Endothelial cell of umbilical vein (primary cell): ENCODE measurements at regions not wholly inside any gene's neighbourhood (a gene's known extent, or its start where the extent isn't known, plus 50 kb on each side); places are given as distances from the start of the nearest gene placed in this dataset.

ENCODE experiments used
- BruUV-seq: library from RNA; stranded (reverse); fragments of 400-500 nt; replicated peaks from 2 replicates; lab custom pipeline; 2021; lab: Mats Ljungman, UMichigan
- CTCF ChIA-PET: fragments of 300-600, 350-600 bp; sonication (Branson Sonifier 250); formaldehyde crosslinking; loops from one replicate; lab custom pipeline; 2021; ENCODE audit warnings: antibody characterized with exemption, inconsistent platforms; lab: Charles Lee
- POLR2A ChIA-PET: fragments of 300-600, 350-600 bp; sonication (Branson Sonifier 250); formaldehyde crosslinking; loops from one replicate; lab custom pipeline; 2021; ENCODE audit warnings: antibody characterized with exemption, inconsistent platforms; lab: Charles Lee
- DNase-seq: peaks from one replicate; pipeline ENCODE4 v3.0.0-alpha.2; 2011; ENCODE audit warnings: low read depth, low spot score
- FAIRE-seq: peaks from 2 replicates; lab custom pipeline; 2011; peaks lifted over from hg19 to GRCh38; lab: Jason Lieb, UNC
- H2AFZ ChIP-seq: 2 replicates; pipeline ENCODE4 v1.6.0; 2012; ENCODE audit warnings: low read depth, low read length, control low read depth, inconsistent platforms
- H3K27ac ChIP-seq: 2 replicates; pipeline ENCODE4 v1.5.1; 2011; ENCODE audit warnings: low read depth, mild to moderate bottlenecking, control low read depth, low read length, moderate library complexity; ENCODE audit not compliant: insufficient read depth
- H3K27me3 ChIP-seq, 2 experiments: 2 replicates each; pipeline versions ENCODE4 v1.6.0 to v1.6.1; 2011; ENCODE audit warnings: low read length in 2 of 2, mixed read lengths in 1 of 2; ENCODE audit not compliant: control insufficient read depth in 2 of 2, insufficient read depth in 2 of 2
- H3K36me3 ChIP-seq, 2 experiments: 2 replicates in 1 of 2; 3 replicates in 1 of 2; pipeline ENCODE4 v1.5.1; 2011; ENCODE audit warnings: low read length in 2 of 2, mild to moderate bottlenecking in 1 of 2, moderate library complexity in 1 of 2; ENCODE audit not compliant: control insufficient read depth in 2 of 2, insufficient read depth in 2 of 2; ENCODE audit errors: extremely low read depth in 1 of 2
- H3K4me1 ChIP-seq: 3 replicates; pipeline ENCODE4 v1.5.1; 2011; ENCODE audit warnings: mild to moderate bottlenecking, low read length; ENCODE audit not compliant: control insufficient read depth, insufficient read depth; ENCODE audit errors: extremely low read depth
- H3K4me2 ChIP-seq: 2 replicates; pipeline ENCODE4 v1.6.1; 2011; ENCODE audit warnings: low read length, control low read depth, mixed read lengths; ENCODE audit not compliant: insufficient read depth
- H3K4me3 ChIP-seq, 3 experiments: fragments of 200-600 bp in 1 of 3; sonication (generic), shearing (Covaris generic) in 1 of 3; replicated peaks in 1 of 3; 2 replicates each; pipeline ENCODE4 v1.5.1; 2011 to 2016; ENCODE audit warnings: control low read depth in 3 of 3, low read length in 3 of 3, mild to moderate bottlenecking in 2 of 3, inconsistent platforms in 1 of 3, low read depth in 1 of 3, moderate library complexity in 1 of 3; ENCODE audit not compliant: insufficient read depth in 1 of 3
- H3K79me2 ChIP-seq: 2 replicates; pipeline ENCODE4 v1.6.0; 2012; ENCODE audit warnings: low read length, inconsistent platforms; ENCODE audit not compliant: control insufficient read depth, insufficient read depth
- H3K9ac ChIP-seq: replicated peaks from 2 replicates; pipeline ENCODE3; 2011; ENCODE audit warnings: low read length, control low read depth; ENCODE audit not compliant: insufficient read depth; ENCODE audit errors: extremely low read depth
- H3K9me1 ChIP-seq: replicated peaks from 3 replicates; pipeline ENCODE4 v1.6.0; 2011; ENCODE audit warnings: mild to moderate bottlenecking, low read length; ENCODE audit not compliant: control insufficient read depth, insufficient read depth; ENCODE audit errors: extremely low read depth
- H3K9me3 ChIP-seq: replicated peaks from 2 replicates; pipeline ENCODE4 v1.5.1; 2012; ENCODE audit warnings: low read length, inconsistent platforms; ENCODE audit not compliant: control insufficient read depth, insufficient read depth
- H4K20me1 ChIP-seq: replicated peaks from 2 replicates; pipeline ENCODE3; 2011; ENCODE audit warnings: mild to moderate bottlenecking, low read length; ENCODE audit not compliant: control insufficient read depth, insufficient read depth; ENCODE audit errors: extremely low read depth
- CTCF ChIP-seq, 2 donors: IDR thresholded peaks; 1 replicate in 1 of 2; 2 replicates in 1 of 2; pipeline ENCODE4 v1.5.1; 2011; ENCODE audit warnings: low read length in 2 of 2, mild to moderate bottlenecking in 2 of 2, moderate library complexity in 2 of 2, control low read depth in 1 of 2, inconsistent platforms in 1 of 2, low read depth in 1 of 2; ENCODE audit not compliant: insufficient read depth in 1 of 2; ENCODE audit errors: extremely low read depth in 1 of 2
- EZH2 ChIP-seq: IDR thresholded peaks from 2 replicates; pipeline ENCODE4 v1.6.1; 2012; ENCODE audit warnings: borderline replicate concordance, low read depth, mild to moderate bottlenecking, moderate library complexity, low read length, inconsistent platforms; ENCODE audit not compliant: severe bottlenecking
- FOS ChIP-seq: IDR thresholded peaks from 2 replicates; pipeline ENCODE4 v1.6.1; 2011; ENCODE audit warnings: mild to moderate bottlenecking, low read length, moderate library complexity, borderline replicate concordance; ENCODE audit not compliant: insufficient read depth
- GATA2 ChIP-seq: IDR thresholded peaks from 2 replicates; pipeline ENCODE4 v1.7.0; 2011; ENCODE audit warnings: low read depth, mild to moderate bottlenecking, moderate library complexity, mixed read lengths, low read length; ENCODE audit not compliant: insufficient read length, insufficient read depth
- JUN ChIP-seq: IDR thresholded peaks from 2 replicates; pipeline ENCODE4 v1.6.1; 2011; ENCODE audit warnings: borderline replicate concordance, low read depth; ENCODE audit not compliant: insufficient read length, insufficient read depth
- MAX ChIP-seq: IDR thresholded peaks from 2 replicates; pipeline ENCODE4 v1.6.1; 2011; ENCODE audit not compliant: insufficient read depth, insufficient read length
- MYC ChIP-seq: IDR thresholded peaks from one replicate; pipeline ENCODE4 v1.6.1; 2011; ENCODE audit warnings: mild to moderate bottlenecking, low read depth, low read length
- POLR2A ChIP-seq: IDR thresholded peaks from 2 replicates; pipeline ENCODE4 v1.6.1; 2012; ENCODE audit warnings: low read depth, mild to moderate bottlenecking, control low read depth, low read length
- POLR2AphosphoS5 ChIP-seq: IDR thresholded peaks from 2 replicates; pipeline ENCODE4 v1.6.1; 2012; ENCODE audit warnings: low read depth, mild to moderate bottlenecking, control low read depth, low read length, moderate library complexity; ENCODE audit not compliant: insufficient read depth
- dilution Hi-C: fragments of 300-500 bp; cut with MboI; formaldehyde crosslinking; loops from one replicate; pipeline ENCODE4 v1.15.0; 2019; ENCODE audit warnings: low sequenced_read_pairs; ENCODE audit not compliant: extremely low pct_ligation_motif_present
- intact Hi-C: fragments of 100-400 bp; cut with micrococcal nuclease; formaldehyde crosslinking; loops from one replicate; pipeline ENCODE4 v1.10.0; 2022

DNA sequence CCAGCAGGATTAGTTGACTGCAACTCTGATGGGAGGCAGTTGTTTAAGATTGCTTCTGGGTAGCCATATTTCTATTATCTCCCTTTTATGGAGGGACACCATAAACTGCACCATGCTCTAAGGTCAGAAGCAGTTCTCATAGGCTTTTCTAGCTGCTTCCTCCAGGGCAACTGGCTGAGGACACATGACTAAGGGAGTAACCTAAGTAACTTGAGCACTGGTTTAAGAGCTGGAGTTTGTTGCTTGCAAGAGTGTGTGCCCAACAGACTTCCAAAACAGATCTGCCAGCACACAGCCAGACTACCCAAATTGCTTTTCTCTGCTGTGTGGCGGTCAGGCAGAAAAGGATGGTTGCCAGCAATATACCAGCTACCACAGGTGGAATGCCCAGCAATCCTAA is 111.2 kb upstream of the LHX8 start:
- POLR2A ChIA-PET = no interaction called here
- BruUV-seq = no TSS peak
- H3K79me2 ChIP-seq = no peaks in the 10 kb centered on the region
- H3K9me3 ChIP-seq = no peaks in the 10 kb centered on the region
- H3K36me3 ChIP-seq = no peaks in the 10 kb centered on the region
- no peak overlapping the region for H3K4me2 ChIP-seq
- H3K4me1 ChIP-seq = no peaks in the 10 kb centered on the region
- H2AFZ ChIP-seq = no peak overlapping the region
- dilution Hi-C loops = no loop called here
- TF ChIP-seq JUN = no peak
- no peak for TF ChIP-seq EZH2
- TF ChIP-seq MYC = no peak
- TF ChIP-seq FOS = no peak
- TF ChIP-seq POLR2AphosphoS5 = no peak
- TF ChIP-seq MAX = no peak
- no peak for TF ChIP-seq GATA2
- no peak for TF ChIP-seq CTCF (IDR thresholded peaks at IDR 0.05; ENCODE audit: extremely low read depth in 1 of 2, insufficient read depth in 1 of 2, low read depth in 1 of 2, low read length in 2 of 2)
- no peak for TF ChIP-seq POLR2A
- CTCF ChIA-PET = no interaction called here
- no peaks in the 10 kb centered on the region for H4K20me1 ChIP-seq
- H3K4me3 ChIP-seq = no peak overlapping the region
- DNase-seq (no peak), FAIRE-seq (no peak)
- no peaks in the 10 kb centered on the region for H3K9me1 ChIP-seq
- H3K9ac ChIP-seq = no peak overlapping the region
- intact Hi-C loops = no loop called here
- H3K27ac ChIP-seq = no peak overlapping the region
- H3K27me3 ChIP-seq = no peaks in the 10 kb centered on the region
